Osteocyte (in vitro differentiated cells): ENCODE measurements at regions not wholly inside any gene's neighbourhood (a gene's known extent, or its start where the extent isn't known, plus 50 kb on each side); places are given as distances from the start of the nearest gene placed in this dataset.

ENCODE experiments used
- DNase-seq: peaks from one replicate; pipeline ENCODE4 v3.0.0; 2021; ENCODE audit warnings: mixed read lengths; ENCODE audit not compliant: unreplicated experiment; ENCODE audit errors: extremely low spot score
- H3K27ac Mint-ChIP-seq: one replicate; pipeline ENCODE4 v1.8.0; 2021; ENCODE audit warnings: mild to moderate bottlenecking, mixed read lengths; ENCODE audit not compliant: unreplicated experiment
- H3K27me3 Mint-ChIP-seq: one replicate; pipeline ENCODE4 v1.8.0; 2021; ENCODE audit warnings: mixed read lengths; ENCODE audit not compliant: unreplicated experiment
- H3K36me3 Mint-ChIP-seq: one replicate; pipeline ENCODE4 v1.8.0; 2021; ENCODE audit warnings: mixed read lengths; ENCODE audit not compliant: unreplicated experiment
- H3K4me1 Mint-ChIP-seq: one replicate; pipeline ENCODE4 v1.8.0; 2021; ENCODE audit warnings: mixed read lengths; ENCODE audit not compliant: unreplicated experiment
- H3K4me3 Mint-ChIP-seq: one replicate; pipeline ENCODE4 v1.8.0; 2021; ENCODE audit warnings: mild to moderate bottlenecking, moderate library complexity, mixed read lengths; ENCODE audit not compliant: unreplicated experiment
- H3K9me3 Mint-ChIP-seq: one replicate; pipeline ENCODE4 v1.8.0; 2021; ENCODE audit warnings: mixed read lengths; ENCODE audit not compliant: unreplicated experiment
- TF ChIP-seq, protein P1 (sequence below): fragments of 200-600 bp; sonication (generic); IDR thresholded peaks from 2 replicates; pipeline ENCODE4 v1.5.0; 2021; ENCODE audit warnings: antibody characterized with exemption, mild to moderate bottlenecking, moderate library complexity

DNA sequence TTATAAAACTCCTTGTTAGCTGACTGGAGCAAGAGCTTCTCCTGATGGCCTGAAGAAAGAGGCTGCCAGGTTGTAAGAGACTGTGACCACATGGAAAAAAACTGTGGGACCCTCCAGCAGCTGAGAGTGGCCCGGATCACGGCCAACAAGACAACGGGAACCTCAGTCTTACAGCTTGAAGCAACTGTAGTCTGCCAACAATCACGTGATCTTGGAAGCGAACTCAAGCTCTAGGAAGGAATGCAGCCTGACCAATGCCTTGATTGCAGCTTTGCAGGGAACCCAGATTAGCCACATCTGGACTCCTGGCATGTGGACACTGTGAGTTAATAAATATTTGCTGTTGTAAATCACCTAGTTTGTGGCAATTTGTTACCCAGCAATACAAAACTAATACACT, 442.6 kb upstream of the PRMT6 start:
- TF ChIP-seq, protein P1, sequence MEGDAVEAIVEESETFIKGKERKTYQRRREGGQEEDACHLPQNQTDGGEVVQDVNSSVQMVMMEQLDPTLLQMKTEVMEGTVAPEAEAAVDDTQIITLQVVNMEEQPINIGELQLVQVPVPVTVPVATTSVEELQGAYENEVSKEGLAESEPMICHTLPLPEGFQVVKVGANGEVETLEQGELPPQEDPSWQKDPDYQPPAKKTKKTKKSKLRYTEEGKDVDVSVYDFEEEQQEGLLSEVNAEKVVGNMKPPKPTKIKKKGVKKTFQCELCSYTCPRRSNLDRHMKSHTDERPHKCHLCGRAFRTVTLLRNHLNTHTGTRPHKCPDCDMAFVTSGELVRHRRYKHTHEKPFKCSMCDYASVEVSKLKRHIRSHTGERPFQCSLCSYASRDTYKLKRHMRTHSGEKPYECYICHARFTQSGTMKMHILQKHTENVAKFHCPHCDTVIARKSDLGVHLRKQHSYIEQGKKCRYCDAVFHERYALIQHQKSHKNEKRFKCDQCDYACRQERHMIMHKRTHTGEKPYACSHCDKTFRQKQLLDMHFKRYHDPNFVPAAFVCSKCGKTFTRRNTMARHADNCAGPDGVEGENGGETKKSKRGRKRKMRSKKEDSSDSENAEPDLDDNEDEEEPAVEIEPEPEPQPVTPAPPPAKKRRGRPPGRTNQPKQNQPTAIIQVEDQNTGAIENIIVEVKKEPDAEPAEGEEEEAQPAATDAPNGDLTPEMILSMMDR, result no peak
- DNase-seq, result no peak
- H3K9me3 Mint-ChIP-seq, result peaks cover 25% of the 10 kb centered on the region

DNA sequence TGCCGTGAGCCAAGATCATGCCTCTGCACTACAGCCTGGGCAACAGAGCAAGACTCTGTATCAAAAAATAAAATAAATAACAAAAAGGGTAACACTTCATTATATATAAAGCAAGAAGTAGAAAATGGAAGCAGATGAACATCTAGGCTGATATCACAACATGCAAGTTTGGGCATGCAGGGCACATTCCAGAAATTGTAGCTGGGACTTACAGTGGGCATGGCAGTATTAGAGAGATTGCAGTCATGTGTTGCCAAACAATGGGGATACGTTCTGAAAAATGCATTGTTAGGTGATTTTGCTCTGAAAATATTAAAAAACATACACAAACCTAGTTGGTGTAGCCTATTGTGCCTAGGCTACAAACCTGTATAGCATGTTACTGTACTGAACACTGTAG, 441.0 kb upstream of the PRMT6 start:
- Mint-ChIP-seq H3K4me3 (no peak overlapping the region), H3K27me3 (no peaks in the 10 kb centered on the region), H3K27ac (no peak overlapping the region), H3K36me3 (no peaks in the 10 kb centered on the region), H3K9me3 (peaks cover 22% of the 10 kb centered on the region), H3K4me1 (no peaks in the 10 kb centered on the region)
- DNase-seq, result no peak
- TF ChIP-seq, protein P1, result no peak

More for the DNA sequence above, 442.6 kb upstream of the PRMT6 start:
- Mint-ChIP-seq H3K4me1 (no peaks in the 10 kb centered on the region), H3K36me3 (no peaks in the 10 kb centered on the region), H3K27ac (no peak overlapping the region), H3K27me3 (no peaks in the 10 kb centered on the region), H3K4me3 (no peak overlapping the region)

DNA sequence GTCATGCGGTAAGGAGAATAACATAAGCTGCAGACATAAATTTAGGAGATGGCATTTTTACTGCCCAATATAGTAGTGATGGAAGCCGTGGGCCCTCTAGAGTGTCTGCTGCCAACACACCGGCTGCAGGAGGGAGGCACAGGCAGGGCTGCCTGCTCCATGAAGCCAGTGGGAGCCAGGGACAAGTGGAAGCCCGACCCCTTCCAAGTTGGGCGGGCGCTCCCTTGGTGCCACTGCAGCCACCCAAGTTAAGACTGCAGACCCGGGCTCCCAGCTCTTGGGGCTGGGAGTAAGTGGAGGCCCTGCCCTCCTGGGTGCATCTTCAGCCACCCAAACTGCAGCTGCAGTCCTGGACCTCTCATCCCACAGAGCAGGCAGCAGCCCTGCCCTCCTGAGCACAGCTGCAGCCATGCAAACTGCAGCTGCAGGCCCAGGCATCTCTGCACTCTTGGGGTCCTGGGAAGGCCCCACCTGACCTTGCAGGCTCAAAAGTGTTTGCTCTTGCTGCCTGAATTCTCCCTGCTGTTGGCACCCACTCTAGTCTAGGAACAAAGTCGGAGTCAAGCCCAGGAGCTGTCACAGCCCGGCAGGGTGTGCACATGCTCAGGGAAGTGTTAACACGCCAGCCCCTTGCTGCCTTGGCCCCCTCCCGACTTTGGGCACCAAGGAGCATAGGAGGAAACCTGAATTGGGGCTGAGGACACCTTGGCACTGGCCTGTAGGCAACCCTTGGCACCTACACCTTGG, 437.2 kb upstream of the PRMT6 start:
- H3K27me3 Mint-ChIP-seq, result no peaks in the 10 kb centered on the region
- H3K9me3 Mint-ChIP-seq, result peaks cover 31% of the 10 kb centered on the region
- H3K27ac Mint-ChIP-seq, result no peak overlapping the region
- no peaks in the 10 kb centered on the region for H3K4me1 Mint-ChIP-seq
- H3K36me3 Mint-ChIP-seq, result no peaks in the 10 kb centered on the region
- no peak for DNase-seq
- TF ChIP-seq, protein P1, result no peak
- no peak overlapping the region for H3K4me3 Mint-ChIP-seq

DNA sequence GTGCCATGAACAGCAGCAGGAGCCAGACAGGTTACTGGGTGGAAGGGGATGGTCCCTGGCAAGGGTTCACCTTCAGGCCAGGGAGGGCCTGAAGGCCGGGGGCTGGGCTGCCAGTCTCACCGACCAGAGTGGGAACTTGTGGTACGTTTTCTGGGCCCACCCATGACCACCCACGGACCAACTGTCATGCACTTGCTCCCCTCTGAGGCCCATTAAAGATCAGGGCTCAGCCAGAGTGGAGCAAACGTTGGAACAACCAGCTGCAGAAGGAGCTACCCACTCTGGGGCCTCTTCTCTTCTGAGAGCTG, 436.7 kb upstream of the PRMT6 start:
- TF ChIP-seq, protein P1, result no peak
- Mint-ChIP-seq H3K27ac (no peak overlapping the region), H3K36me3 (no peaks in the 10 kb centered on the region), H3K9me3 (peaks cover 31% of the 10 kb centered on the region), H3K27me3 (no peaks in the 10 kb centered on the region), H3K4me3 (no peak overlapping the region), H3K4me1 (no peaks in the 10 kb centered on the region)
- DNase-seq, result no peak

DNA sequence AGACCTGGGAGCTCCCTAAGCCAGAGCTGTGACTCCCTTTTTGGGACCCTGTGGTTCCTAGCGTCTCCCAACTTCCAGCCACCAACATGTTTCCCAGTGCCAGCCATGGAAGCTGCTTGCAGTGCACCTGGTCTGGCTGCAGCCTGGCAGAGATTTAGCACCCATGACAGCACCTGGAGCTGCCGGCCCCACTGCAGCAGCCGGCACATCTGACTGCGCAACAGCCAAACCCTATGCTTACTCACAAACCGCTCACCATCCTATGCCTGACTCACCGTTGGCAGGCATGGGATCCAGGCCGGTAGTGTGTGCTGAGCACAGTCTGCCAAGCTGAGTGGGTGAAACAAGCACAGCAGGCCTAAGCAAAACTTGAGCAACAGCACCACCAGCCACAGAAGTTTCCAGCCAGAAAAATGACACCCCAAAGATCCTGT, 435.9 kb upstream of the PRMT6 start:
- Mint-ChIP-seq H3K36me3 (no peaks in the 10 kb centered on the region), H3K4me1 (no peaks in the 10 kb centered on the region), H3K9me3 (peaks cover 34% of the 10 kb centered on the region), H3K27me3 (no peaks in the 10 kb centered on the region), H3K4me3 (no peak overlapping the region), H3K27ac (no peak overlapping the region)
- no peak for DNase-seq
- TF ChIP-seq, protein P1, result no peak
